OCI-LY3 (cell line): ENCODE measurements at regions not wholly inside any gene's neighbourhood (a gene's known extent, or its start where the extent isn't known, plus 50 kb on each side); places are given as distances from the start of the nearest gene placed in this dataset.

Experiments
- H2AFZ ChIP-seq: fragments of 200-600, 300-600 bp; shearing (Covaris generic); 2 replicates; pipeline ENCODE4 v1.6.0; 2014; ENCODE audit warnings: antibody characterized with exemption, low read depth, low read length
- H3K27ac ChIP-seq: fragments of 200-600, 300-600 bp; sonication (generic); 2 replicates; pipeline ENCODE4 v1.5.1; 2014; ENCODE audit warnings: mild to moderate bottlenecking, low read length, moderate library complexity, mixed read lengths
- H3K27me3 ChIP-seq: fragments of 200-600, 300-600 bp; sonication (generic); 2 replicates; pipeline ENCODE4 v1.6.1; 2014; ENCODE audit warnings: low read depth, low read length, mixed read lengths
- H3K36me3 ChIP-seq: fragments of 200-600, 300-600 bp; sonication (generic); replicated peaks from 2 replicates; pipeline ENCODE3; 2014; ENCODE audit warnings: low read depth, low read length, mixed read lengths
- H3K4me1 ChIP-seq: fragments of 300-600, 200-600 bp; sonication (generic); 2 replicates; pipeline ENCODE4 v1.6.1; 2014; ENCODE audit warnings: low read length, mixed read lengths
- H3K4me2 ChIP-seq: fragments of 200-600, 300-600 bp; sonication (generic); 2 replicates; pipeline ENCODE4 v1.6.1; 2014; ENCODE audit warnings: low read length, mixed read lengths
- H3K4me3 ChIP-seq: fragments of 300-600, 200-600 bp; sonication (generic); 2 replicates; pipeline ENCODE4 v1.5.1; 2014; ENCODE audit warnings: antibody characterized with exemption, mild to moderate bottlenecking, low read length, moderate library complexity
- H3K79me2 ChIP-seq: fragments of 300-600, 200-600 bp; shearing (Covaris generic); 2 replicates; pipeline ENCODE4 v1.6.1; 2014; ENCODE audit warnings: mild to moderate bottlenecking, low read length, mixed read lengths
- H3K9ac ChIP-seq: fragments of 300-600, 200-600 bp; shearing (Covaris generic); 2 replicates; pipeline ENCODE4 v1.6.0; 2014; ENCODE audit warnings: mild to moderate bottlenecking, low read length, moderate library complexity
- H3K9me3 ChIP-seq: fragments of 200-600, 300-600 bp; shearing (Covaris generic); 2 replicates; pipeline ENCODE4 v1.6.1; 2014; ENCODE audit warnings: low read length, mixed read lengths; ENCODE audit not compliant: insufficient read depth
- H4K20me1 ChIP-seq: fragments of 200-600, 300-600 bp; sonication (generic); 2 replicates; pipeline ENCODE4 v1.6.1; 2016; ENCODE audit warnings: low read length, mixed read lengths; ENCODE audit not compliant: insufficient read depth
- CTCF ChIP-seq: fragments of 200-600, 300-600 bp; sonication (generic); IDR thresholded peaks from 2 replicates; pipeline ENCODE4 v1.5.1; 2014; ENCODE audit warnings: antibody characterized with exemption, low read length, low read depth
- EZH2phosphoT487 ChIP-seq: fragments of 200-600 bp; shearing (Covaris generic); IDR thresholded peaks from 2 replicates; pipeline ENCODE4 v1.6.1; 2018; ENCODE audit warnings: antibody characterized with exemption, mixed run types, low read depth

- Histone ChIP-seq H4K20me1 (no peaks in the 10 kb centered on the region), H3K9ac (no peak overlapping the region), H3K36me3 (no peaks in the 10 kb centered on the region), H3K79me2 (no peaks in the 10 kb centered on the region), H3K4me1 (no peaks in the 10 kb centered on the region), H3K9me3 (peaks cover 5% of the 10 kb centered on the region; the same call in 1 of the 2 replicates), H3K27me3 (no peaks in the 10 kb centered on the region), H3K4me3 (no peak overlapping the region), H3K4me2 (no peak overlapping the region), H2AFZ (no peak overlapping the region), H3K27ac (no peak overlapping the region)
- TF ChIP-seq CTCF: no peak
- TF ChIP-seq EZH2phosphoT487: no peak
Measured at GRCh38 chr6:73898599-73898998, 202.6 kb downstream of the CD109 start.

- no peaks in the 10 kb centered on the region for H3K9me3 ChIP-seq
- H2AFZ ChIP-seq: no peak overlapping the region
- H3K4me2 ChIP-seq: no peak overlapping the region
- no peak overlapping the region for H3K4me3 ChIP-seq
- no peak overlapping the region for H3K27ac ChIP-seq
- H3K4me1 ChIP-seq: no peaks in the 10 kb centered on the region
- no peaks in the 10 kb centered on the region for H4K20me1 ChIP-seq
- no peak overlapping the region for H3K9ac ChIP-seq
- TF ChIP-seq CTCF (no peak), EZH2phosphoT487 (no peak)
- no peaks in the 10 kb centered on the region for H3K79me2 ChIP-seq
- H3K36me3 ChIP-seq: no peaks in the 10 kb centered on the region
- no peaks in the 10 kb centered on the region for H3K27me3 ChIP-seq
Measured at GRCh38 chr6:73893696-73894095, 197.7 kb downstream of the CD109 start.

GRCh38 chr6:73888050-73888449, 192.0 kb downstream of the CD109 start:
- Histone ChIP-seq H3K9me3 (no peaks in the 10 kb centered on the region), H4K20me1 (no peaks in the 10 kb centered on the region), H3K4me3 (no peak overlapping the region), H2AFZ (no peak overlapping the region), H3K27ac (no peak overlapping the region), H3K9ac (no peak overlapping the region), H3K79me2 (no peaks in the 10 kb centered on the region), H3K4me1 (no peaks in the 10 kb centered on the region), H3K4me2 (no peak overlapping the region), H3K27me3 (no peaks in the 10 kb centered on the region), H3K36me3 (no peaks in the 10 kb centered on the region)
- no peak for TF ChIP-seq CTCF
- no peak for TF ChIP-seq EZH2phosphoT487

GRCh38 chr6:73885393-73885792, 189.4 kb downstream of the CD109 start:
- H3K27ac ChIP-seq: no peak overlapping the region
- H3K36me3 ChIP-seq: no peaks in the 10 kb centered on the region
- H3K79me2 ChIP-seq: no peaks in the 10 kb centered on the region
- no peak overlapping the region for H3K4me3 ChIP-seq
- H4K20me1 ChIP-seq: no peaks in the 10 kb centered on the region
- no peaks in the 10 kb centered on the region for H3K4me1 ChIP-seq
- no peak overlapping the region for H2AFZ ChIP-seq
- H3K27me3 ChIP-seq: no peaks in the 10 kb centered on the region
- H3K4me2 ChIP-seq: no peak overlapping the region
- no peak overlapping the region for H3K9ac ChIP-seq
- no peak for TF ChIP-seq CTCF
- no peak for TF ChIP-seq EZH2phosphoT487
- H3K9me3 ChIP-seq: no peaks in the 10 kb centered on the region
